K562 (cell line): ENCODE measurements at regions not wholly inside any gene's neighbourhood (a gene's known extent, or its start where the extent isn't known, plus 50 kb on each side); places are given as distances from the start of the nearest gene placed in this dataset.
A peak's percentile ranks its signal among the peaks of the same experiment; 100 is the strongest.

Experiments
- ATAC-seq: fragments of 200-7000 bp; cut with Tn5 transposase; 3 replicates; pipeline ENCODE4 v1.9.1; 2020; ENCODE audit warnings: moderate library complexity
- BruUV-seq: library from RNA; stranded (reverse); fragments of 400-500 nt; replicated peaks from 2 replicates; lab custom pipeline; 2021; lab: Mats Ljungman, UMichigan
- CTCF ChIA-PET: fragments of 300-600 bp; formaldehyde crosslinking; extraction: SDS; loops from one replicate; lab custom pipeline; 2021; ENCODE audit warnings: low intra/inter-chr PET ratio; lab: Yijun Ruan, JAX
- POLR2A ChIA-PET: fragments of 300-600, 350-650 bp; sonication (Branson Sonifier 250); formaldehyde crosslinking; extraction: SDS; loops from one replicate; lab custom pipeline; 2021; ENCODE audit warnings: antibody characterized with exemption, inconsistent platforms; lab: Yijun Ruan, JAX
- DNase-seq, 4 experiments: peaks; one replicate each; pipeline versions ENCODE4 v3.0.0 to v3.0.0-alpha.2; 2011 to 2018; ENCODE audit warnings: low spot score in 3 of 4, mixed read lengths in 3 of 4; ENCODE audit errors: extremely low read depth in 1 of 4
- FAIRE-seq: peaks from 2 replicates; lab custom pipeline; 2011; peaks lifted over from hg19 to GRCh38; lab: Jason Lieb, UNC
- H2AFZ ChIP-seq: 2 replicates; pipeline ENCODE4 v1.6.0; 2011; ENCODE audit warnings: low read depth, low read length, control low read depth, inconsistent platforms
- H3K27ac ChIP-seq: fragments of 200-600 bp; 3 replicates; pipeline ENCODE4 v1.8.0; 2011; ENCODE audit warnings: low read depth, mild to moderate bottlenecking, control low read depth, inconsistent platforms, low read length, moderate library complexity, mixed read lengths; ENCODE audit errors: extremely low read depth
- H3K27me3 ChIP-seq, 2 experiments: fragments of 300-600 bp in 1 of 2; 2 replicates in 1 of 2; 3 replicates in 1 of 2; pipeline versions ENCODE4 v1.6.0 to v1.8.0; 2011; ENCODE audit warnings: inconsistent platforms in 2 of 2, low read length in 2 of 2, mild to moderate bottlenecking in 1 of 2, mixed read lengths in 1 of 2, moderate library complexity in 1 of 2; ENCODE audit not compliant: control insufficient read depth in 2 of 2, insufficient read depth in 2 of 2
- H3K36me3 ChIP-seq: fragments of 300-600 bp; 3 replicates; pipeline ENCODE4 v1.8.0; 2011; ENCODE audit warnings: mild to moderate bottlenecking, low read length, inconsistent platforms; ENCODE audit not compliant: control insufficient read depth, insufficient read depth
- H3K4me1 ChIP-seq, 2 experiments: fragments of 200-600 bp in 1 of 2; replicated peaks in 1 of 2; 2 replicates in 1 of 2; 3 replicates in 1 of 2; pipeline versions ENCODE4 v1.5.1 to v1.8.0; 2011; ENCODE audit warnings: inconsistent platforms in 2 of 2, low read length in 2 of 2, mild to moderate bottlenecking in 1 of 2, mixed read lengths in 1 of 2, moderate library complexity in 1 of 2; ENCODE audit not compliant: control insufficient read depth in 2 of 2, insufficient read depth in 2 of 2
- H3K4me2 ChIP-seq: 2 replicates; pipeline ENCODE4 v1.6.1; 2011; ENCODE audit warnings: low read length, control low read depth, inconsistent platforms, mixed read lengths; ENCODE audit not compliant: insufficient read depth
- H3K4me3 ChIP-seq: fragments of 200-600 bp; sonication (generic), shearing (Covaris generic); 2 replicates; pipeline ENCODE4 v1.5.1; 2016; ENCODE audit warnings: control low read depth, inconsistent platforms
- H3K79me2 ChIP-seq: fragments of 200-600 bp; 3 replicates; pipeline ENCODE4 v1.8.0; 2011; ENCODE audit warnings: low read length, inconsistent platforms; ENCODE audit not compliant: control insufficient read depth, insufficient read depth
- H3K9ac ChIP-seq, 2 experiments: 2 replicates each; pipeline versions ENCODE4 v1.6.0 to v1.6.1; 2011; ENCODE audit warnings: low read depth in 2 of 2, low read length in 2 of 2, control low read depth in 1 of 2, inconsistent platforms in 1 of 2, mild to moderate bottlenecking in 1 of 2, mixed read lengths in 1 of 2; ENCODE audit not compliant: insufficient read depth in 1 of 2
- H3K9me1 ChIP-seq: one replicate; pipeline ENCODE4 v1.6.0; 2011; ENCODE audit warnings: inconsistent platforms, mild to moderate bottlenecking, low read length, moderate library complexity; ENCODE audit not compliant: control insufficient read depth, insufficient read depth
- H3K9me3 ChIP-seq: replicated peaks from 2 replicates; pipeline ENCODE4 v1.5.1; 2011; ENCODE audit warnings: low read depth, low read length, inconsistent platforms; ENCODE audit not compliant: control insufficient read depth, insufficient read depth
- H4K20me1 ChIP-seq: replicated peaks from 2 replicates; pipeline ENCODE4 v1.6.1; 2011; ENCODE audit warnings: low read length, inconsistent platforms, mixed read lengths; ENCODE audit not compliant: control insufficient read depth, insufficient read depth
- CBFA2T3 ChIP-seq: fragments of 450-650 bp; IDR thresholded peaks from 2 replicates; pipeline ENCODE4 v1.6.1; 2017
- CHD1 ChIP-seq: fragments of 200-600 bp; sonication (generic); IDR thresholded peaks from one replicate; pipeline ENCODE4 v1.6.1; 2012; ENCODE audit warnings: mild to moderate bottlenecking, moderate library complexity, low read length, inconsistent platforms
- DMBX1 ChIP-seq: fragments of 250-450 bp; sonication (Bioruptor Pico); IDR thresholded peaks from 2 replicates; pipeline ENCODE4 v1.8.0; 2022; ENCODE audit warnings: inconsistent platforms, mild to moderate bottlenecking, moderate library complexity, borderline replicate concordance
- FIP1L1 ChIP-seq: fragments of 200-400 bp; formaldehyde crosslinking; IDR thresholded peaks from 2 replicates; pipeline ENCODE4 v1.6.1; 2018; ENCODE audit warnings: mild to moderate bottlenecking, low read depth, low read length; ENCODE audit not compliant: poor library complexity, severe bottlenecking
- KLF6 ChIP-seq: fragments of 250-450 bp; sonication (Bioruptor Pico); IDR thresholded peaks from 2 replicates; pipeline ENCODE4 v1.4.0; 2020; ENCODE audit warnings: mild to moderate bottlenecking, moderate library complexity, borderline replicate concordance
- LARP7 ChIP-seq: fragments of 450-650 bp; IDR thresholded peaks from 2 replicates; pipeline ENCODE4 v1.6.1; 2016
- NR2C2 ChIP-seq, 2 experiments: fragments of 200-800 bp in 1 of 2; sonication (Bioruptor generic) in 1 of 2; sonication (generic) in 1 of 2; formaldehyde crosslinking in 1 of 2; IDR thresholded peaks; 2 replicates each; pipeline versions ENCODE4 v1.6.1 to v1.8.0; 2016 to 2022; ENCODE audit warnings: mild to moderate bottlenecking in 1 of 2, missing compliant biosample characterization in 1 of 2, missing genetic modification characterization in 1 of 2, missing genetic modification reagents in 1 of 2
- POLR2A ChIP-seq: fragments of 450-650 bp; conservative IDR thresholded peaks from 2 replicates; pipeline ENCODE4 v1.6.1; 2016
- POLR2B ChIP-seq: fragments of 450-650 bp; IDR thresholded peaks from 2 replicates; pipeline ENCODE4 v1.6.1; 2018; ENCODE audit warnings: low read depth; ENCODE audit not compliant: partially characterized antibody
- PTRF ChIP-seq: fragments of 450-650 bp; IDR thresholded peaks from 2 replicates; pipeline ENCODE4 v1.6.1; 2016; ENCODE audit warnings: mild to moderate bottlenecking, missing genetic modification characterization, missing compliant biosample characterization
- RBM34 ChIP-seq: fragments of 200-400 bp; formaldehyde crosslinking; IDR thresholded peaks from 2 replicates; pipeline ENCODE4 v1.6.1; 2018; ENCODE audit warnings: low read length, borderline replicate concordance; ENCODE audit not compliant: insufficient read depth
- SETDB1 ChIP-seq: IDR thresholded peaks from one replicate; pipeline ENCODE4 v1.6.1; 2012; ENCODE audit warnings: low read length, control low read depth, inconsistent platforms
- SRSF7 ChIP-seq: fragments of 200-400 bp; formaldehyde crosslinking; optimal IDR thresholded peaks from 2 replicates; pipeline ENCODE3; 2017; ENCODE audit warnings: mild to moderate bottlenecking, low read depth, low read length
- TAL1 ChIP-seq: fragments of 450-650 bp; IDR thresholded peaks from 2 replicates; pipeline ENCODE4 v1.6.1; 2016; ENCODE audit warnings: mild to moderate bottlenecking
- TCF3 ChIP-seq: sonication (generic); formaldehyde crosslinking; IDR thresholded peaks from 2 replicates; pipeline ENCODE4 v1.4.0; 2020; ENCODE audit warnings: mild to moderate bottlenecking, missing genetic modification reagents
- U2AF2 ChIP-seq: fragments of 200-400 bp; formaldehyde crosslinking; optimal IDR thresholded peaks from 2 replicates; pipeline ENCODE3; 2017; ENCODE audit warnings: low read depth, mild to moderate bottlenecking, low read length
- ZNF184 ChIP-seq: sonication (generic); formaldehyde crosslinking; IDR thresholded peaks from 2 replicates; pipeline ENCODE4 v1.5.0; 2020; ENCODE audit warnings: missing genetic modification reagents
- ZNF232 ChIP-seq: sonication (generic); formaldehyde crosslinking; IDR thresholded peaks from 2 replicates; pipeline ENCODE4 v1.8.0; 2022; ENCODE audit warnings: mild to moderate bottlenecking, missing genetic modification reagents
- ZNF316 ChIP-seq: fragments of 450-650 bp; IDR thresholded peaks from 2 replicates; pipeline ENCODE4 v1.6.1; 2016
- ZNF507 ChIP-seq: conservative IDR thresholded peaks from 2 replicates; pipeline ENCODE4 v1.6.1; 2017; ENCODE audit warnings: missing genetic modification characterization, missing compliant biosample characterization
- ZNF57 ChIP-seq: fragments of 450-650 bp; formaldehyde crosslinking; IDR thresholded peaks from 2 replicates; pipeline ENCODE4 v1.4.0; 2020; ENCODE audit warnings: mild to moderate bottlenecking, moderate library complexity
- ZNF589 ChIP-seq: fragments of 200-800 bp; sonication (Bioruptor generic); IDR thresholded peaks from 2 replicates; pipeline ENCODE4 v1.6.1; 2016; ENCODE audit warnings: low read depth, missing genetic modification characterization, missing compliant biosample characterization
- WGBS: fragments of 100-300 bp; shearing (Covaris generic); methylation state at CpG from one replicate; pipeline ENCODE4 v1.1.6; 2016; ENCODE audit warnings: low coverage, mixed read lengths; ENCODE audit not compliant: insufficient coverage; ENCODE audit errors: missing lambda C conversion rate; 5-methylcytosine and 5-hydroxymethylcytosine counted together
- in situ Hi-C: fragments of 300-500 bp; cut with MboI; formaldehyde crosslinking; loops from 4 replicates; pipeline ENCODE4 v1.15.0; 2018; ENCODE audit warnings: inconsistent platforms, mixed read lengths
- intact Hi-C: fragments of 100-400 bp; cut with micrococcal nuclease; formaldehyde crosslinking; loops from 2 replicates; pipeline ENCODE4 v1.14.2; 2022
- TF ChIP-seq, protein P1 (sequence below): fragments of 150-350 bp; conservative IDR thresholded peaks from 2 replicates; pipeline ENCODE4 v1.6.1; 2014; ENCODE audit warnings: low read length

DNA sequence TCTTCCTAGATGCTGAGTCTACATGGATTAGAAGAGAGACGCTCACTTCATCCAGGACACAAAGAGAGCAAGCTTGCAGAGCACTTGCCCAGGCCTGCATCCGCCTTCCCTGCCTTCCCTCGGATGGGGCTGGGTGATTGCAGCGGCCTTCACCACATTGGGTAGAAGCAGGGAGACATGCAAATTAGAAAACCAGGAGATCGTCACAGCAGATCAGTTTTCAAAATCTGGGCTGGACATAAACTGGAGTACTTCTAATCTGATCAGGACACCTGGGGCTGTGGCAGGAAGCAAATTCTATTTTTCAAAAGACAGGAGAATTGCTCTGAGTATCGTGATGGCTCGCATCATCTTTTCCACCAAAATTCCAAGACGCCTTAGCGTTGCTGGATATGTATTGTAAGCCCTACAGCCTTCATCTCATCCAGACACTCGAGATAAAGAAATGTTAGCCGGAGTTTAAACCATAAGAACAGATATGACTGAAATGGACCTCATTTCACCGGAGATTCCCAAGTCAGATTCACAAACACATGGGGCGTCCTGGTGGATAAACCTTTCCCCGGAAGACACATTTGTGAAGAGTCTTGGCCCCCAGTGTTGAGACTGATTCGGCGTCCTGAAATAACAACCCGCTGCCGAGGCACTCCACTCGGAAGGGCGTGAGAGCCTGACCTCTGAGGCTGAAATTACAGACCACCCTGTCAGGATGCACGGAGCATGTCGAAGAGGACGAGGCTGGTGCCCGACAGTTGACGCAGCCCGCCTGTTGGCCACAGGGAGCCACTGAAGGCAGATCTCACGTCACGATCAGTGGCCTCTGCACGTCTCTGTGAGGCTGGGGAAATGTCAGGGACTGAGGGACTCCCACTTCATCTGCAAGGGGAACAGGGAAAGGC is 91.2 kb upstream of the PARD3 start:
- H3K27me3 ChIP-seq, result peaks cover 22 to 23% of the 10 kb centered on the region in 2 experiments; a peak in 4 of 5 replicates
- no peaks in the 10 kb centered on the region for H4K20me1 ChIP-seq
- H3K4me2 ChIP-seq, result no peak overlapping the region
- intact Hi-C loops (no loop called here), in situ Hi-C loops (no loop called here)
- no TSS peak for BruUV-seq
- DNase-seq (peak in 1 of 4 experiments; percentile 16), FAIRE-seq (no peak), ATAC-seq (peak; percentile 77)
- H2AFZ ChIP-seq, result no peak overlapping the region
- H3K79me2 ChIP-seq, result no peaks in the 10 kb centered on the region
- no peaks in the 10 kb centered on the region for H3K9me3 ChIP-seq
- H3K4me1 ChIP-seq, result no peaks in the 10 kb centered on the region
- no peak overlapping the region for H3K9ac ChIP-seq
- H3K27ac ChIP-seq, result no peak overlapping the region
- ChIA-PET CTCF (no interaction called here), POLR2A (interaction anchor here (1.1 kb wide), 1 partner anchor 27 kb away, joined by 3 read pairs; no protein-coding TSS in a partner anchor)
- WGBS, result 7% methylated on average over 26 of the region's 29 CpGs
- H3K9me1 ChIP-seq, result no peaks in the 10 kb centered on the region
- H3K4me3 ChIP-seq, result no peak overlapping the region
- no peaks in the 10 kb centered on the region for H3K36me3 ChIP-seq
- TF ChIP-seq PTRF (tag), result no peak
- TF ChIP-seq TAL1, result peak; percentile 34
- TF ChIP-seq POLR2B, result no peak
- peak; percentile 30; the same call in 1 of the 2 replicates for TF ChIP-seq CBFA2T3
- no peak for TF ChIP-seq NR2C2 (CRISPR knock-in tag; IDR thresholded peaks at IDR 0.05)
- no peak for TF ChIP-seq NR2C2 (tag; IDR thresholded peaks at IDR 0.05)
- TF ChIP-seq ZNF507 (tag), result no peak
- TF ChIP-seq ZNF184, result no peak
- TF ChIP-seq U2AF2, result no peak
- TF ChIP-seq ZNF57 (CRISPR knock-in tag), result no peak
- TF ChIP-seq RBM34, result no peak
- no peak for TF ChIP-seq KLF6 (CRISPR knock-in tag)
- no peak for TF ChIP-seq LARP7
- no peak for TF ChIP-seq ZNF232
- no peak for TF ChIP-seq SETDB1
- TF ChIP-seq TCF3 (CRISPR knock-in tag), result 0 out of 2 replicates have a peak, but pooled peaks have one; percentile 11
- no peak for TF ChIP-seq FIP1L1
- TF ChIP-seq POLR2A, result no peak
- TF ChIP-seq SRSF7, result no peak
- no peak for TF ChIP-seq DMBX1 (CRISPR knock-in tag)
- TF ChIP-seq CHD1, result no peak
- TF ChIP-seq, protein P1, sequence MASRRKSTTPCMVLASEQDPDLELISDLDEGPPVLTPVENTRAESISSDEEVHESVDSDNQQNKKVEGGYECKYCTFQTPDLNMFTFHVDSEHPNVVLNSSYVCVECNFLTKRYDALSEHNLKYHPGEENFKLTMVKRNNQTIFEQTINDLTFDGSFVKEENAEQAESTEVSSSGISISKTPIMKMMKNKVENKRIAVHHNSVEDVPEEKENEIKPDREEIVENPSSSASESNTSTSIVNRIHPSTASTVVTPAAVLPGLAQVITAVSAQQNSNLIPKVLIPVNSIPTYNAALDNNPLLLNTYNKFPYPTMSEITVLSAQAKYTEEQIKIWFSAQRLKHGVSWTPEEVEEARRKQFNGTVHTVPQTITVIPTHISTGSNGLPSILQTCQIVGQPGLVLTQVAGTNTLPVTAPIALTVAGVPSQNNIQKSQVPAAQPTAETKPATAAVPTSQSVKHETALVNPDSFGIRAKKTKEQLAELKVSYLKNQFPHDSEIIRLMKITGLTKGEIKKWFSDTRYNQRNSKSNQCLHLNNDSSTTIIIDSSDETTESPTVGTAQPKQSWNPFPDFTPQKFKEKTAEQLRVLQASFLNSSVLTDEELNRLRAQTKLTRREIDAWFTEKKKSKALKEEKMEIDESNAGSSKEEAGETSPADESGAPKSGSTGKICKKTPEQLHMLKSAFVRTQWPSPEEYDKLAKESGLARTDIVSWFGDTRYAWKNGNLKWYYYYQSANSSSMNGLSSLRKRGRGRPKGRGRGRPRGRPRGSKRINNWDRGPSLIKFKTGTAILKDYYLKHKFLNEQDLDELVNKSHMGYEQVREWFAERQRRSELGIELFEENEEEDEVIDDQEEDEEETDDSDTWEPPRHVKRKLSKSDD, result no peak
- TF ChIP-seq ZNF316, result no peak
- no peak for TF ChIP-seq ZNF589 (CRISPR knock-in tag)
